GM13976 (cell line): ENCODE measurements at regions not wholly inside any gene's neighbourhood (a gene's known extent, or its start where the extent isn't known, plus 50 kb on each side); places are given as distances from the start of the nearest gene placed in this dataset.

Experiments used
- DNase-seq: peaks from one replicate; pipeline ENCODE4 v3.0.0; 2012; ENCODE audit warnings: low spot score
- in situ Hi-C: fragments of 300-500 bp; cut with MboI; formaldehyde crosslinking; loops from one replicate; pipeline ENCODE4 v1.12.0; 2022; ENCODE audit warnings: low sequenced_read_pairs, mixed read lengths, inconsistent platforms; ENCODE audit not compliant: unreplicated experiment
- TF ChIP-seq, protein P1 (sequence below): IDR thresholded peaks from 2 replicates; pipeline ENCODE4 v1.5.1; 2012; ENCODE audit warnings: borderline replicate concordance, mild to moderate bottlenecking; ENCODE audit not compliant: insufficient read depth; ENCODE audit errors: extremely low read depth, missing control alignments, control extremely low read depth

DNA sequence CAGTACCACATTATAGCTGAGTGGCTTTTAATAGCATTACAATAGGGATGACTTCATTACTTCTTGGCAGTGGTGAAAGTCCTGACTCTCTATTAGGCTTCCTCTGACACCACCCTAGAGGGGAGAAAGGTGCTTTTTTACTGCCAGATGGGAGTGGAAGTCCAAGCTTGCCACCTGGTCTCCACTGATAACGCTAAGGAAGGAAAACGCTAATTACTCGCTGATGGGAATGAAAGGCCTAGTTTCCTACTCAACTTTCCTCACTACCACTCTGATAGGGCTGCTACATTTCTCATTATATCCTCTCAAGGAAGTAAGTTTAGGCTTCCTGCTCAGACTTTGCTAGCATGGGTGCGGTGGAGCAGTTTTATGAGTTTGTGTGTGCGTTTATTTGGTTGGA, 62.3 kb upstream of the PAGE3 start:
- TF ChIP-seq, protein P1, sequence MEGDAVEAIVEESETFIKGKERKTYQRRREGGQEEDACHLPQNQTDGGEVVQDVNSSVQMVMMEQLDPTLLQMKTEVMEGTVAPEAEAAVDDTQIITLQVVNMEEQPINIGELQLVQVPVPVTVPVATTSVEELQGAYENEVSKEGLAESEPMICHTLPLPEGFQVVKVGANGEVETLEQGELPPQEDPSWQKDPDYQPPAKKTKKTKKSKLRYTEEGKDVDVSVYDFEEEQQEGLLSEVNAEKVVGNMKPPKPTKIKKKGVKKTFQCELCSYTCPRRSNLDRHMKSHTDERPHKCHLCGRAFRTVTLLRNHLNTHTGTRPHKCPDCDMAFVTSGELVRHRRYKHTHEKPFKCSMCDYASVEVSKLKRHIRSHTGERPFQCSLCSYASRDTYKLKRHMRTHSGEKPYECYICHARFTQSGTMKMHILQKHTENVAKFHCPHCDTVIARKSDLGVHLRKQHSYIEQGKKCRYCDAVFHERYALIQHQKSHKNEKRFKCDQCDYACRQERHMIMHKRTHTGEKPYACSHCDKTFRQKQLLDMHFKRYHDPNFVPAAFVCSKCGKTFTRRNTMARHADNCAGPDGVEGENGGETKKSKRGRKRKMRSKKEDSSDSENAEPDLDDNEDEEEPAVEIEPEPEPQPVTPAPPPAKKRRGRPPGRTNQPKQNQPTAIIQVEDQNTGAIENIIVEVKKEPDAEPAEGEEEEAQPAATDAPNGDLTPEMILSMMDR = no peak
- no peak for DNase-seq
- in situ Hi-C loops = no loop called here

DNA sequence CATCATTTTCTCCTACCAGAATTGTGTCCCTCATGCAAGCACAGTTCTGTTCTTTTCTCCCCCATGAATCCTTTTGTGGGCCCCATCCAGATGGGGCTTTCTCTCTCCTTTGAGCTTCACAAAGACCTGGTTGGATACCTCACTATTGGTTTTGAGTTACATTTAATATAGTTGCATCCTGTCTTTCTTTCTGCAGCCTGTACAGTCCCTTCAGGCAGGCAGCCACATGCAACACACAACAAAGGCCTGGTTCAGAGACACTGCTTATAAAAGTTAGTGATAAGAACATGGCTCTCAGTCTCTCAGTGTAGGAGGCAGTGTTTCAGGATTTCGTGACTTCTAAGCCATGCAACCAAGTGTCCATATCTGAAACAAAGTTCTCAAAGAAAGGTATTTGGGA, 70.6 kb upstream of the PAGE3 start:
- no peak for DNase-seq
- TF ChIP-seq, protein P1 = no peak
- in situ Hi-C loops = no loop called here

DNA sequence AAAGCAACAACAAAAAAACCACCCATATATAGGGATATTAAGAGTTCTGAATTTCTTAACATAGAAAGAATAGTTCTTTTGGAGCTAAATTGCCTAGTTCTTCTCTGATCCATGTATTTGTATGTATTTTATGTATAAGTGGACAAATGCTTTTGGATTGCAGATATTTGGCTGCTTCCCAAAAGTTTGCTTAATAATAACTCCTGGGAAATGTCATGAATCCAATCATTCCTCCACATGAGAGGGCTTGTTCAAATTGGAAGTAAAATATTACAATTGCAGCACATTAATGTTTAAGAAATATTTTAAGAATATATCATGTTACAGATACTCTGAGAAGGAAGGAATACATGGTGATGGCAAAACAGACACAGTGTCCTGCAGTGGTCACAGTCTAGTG, 71.5 kb upstream of the PAGE3 start:
- in situ Hi-C loops = no loop called here

DNA sequence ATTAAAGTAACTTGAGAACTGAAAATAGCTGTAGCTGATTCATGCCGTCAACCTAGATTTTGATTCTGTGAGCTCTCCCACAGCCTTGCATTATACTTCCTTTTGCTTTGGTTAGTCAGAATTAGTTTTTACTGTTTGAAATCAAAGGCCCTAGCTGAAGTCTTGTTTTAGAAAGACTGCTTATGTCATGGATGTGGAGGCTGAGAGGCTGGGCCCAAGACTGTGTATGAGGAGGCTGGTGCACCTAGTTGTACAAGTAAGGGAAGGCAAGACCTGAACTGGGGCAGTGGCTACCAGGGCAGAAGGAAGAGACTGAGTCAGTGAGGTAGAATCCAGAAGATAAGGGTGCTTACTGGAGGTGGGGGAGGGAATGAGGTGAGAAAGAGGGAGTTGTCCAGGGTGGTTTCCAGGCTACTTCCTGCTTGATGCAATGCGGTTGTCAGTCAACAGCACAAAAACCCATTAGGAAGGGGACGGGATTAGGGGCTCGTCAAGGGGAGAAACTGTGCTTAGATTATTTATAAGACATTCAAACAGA, 76.2 kb upstream of the PAGE3 start:
- in situ Hi-C loops = no loop called here
- no peak for DNase-seq
- TF ChIP-seq, protein P1 = no peak

More for the DNA sequence above, 71.5 kb upstream of the PAGE3 start:
- TF ChIP-seq, protein P1 = no peak
- DNase-seq = no peak

DNA sequence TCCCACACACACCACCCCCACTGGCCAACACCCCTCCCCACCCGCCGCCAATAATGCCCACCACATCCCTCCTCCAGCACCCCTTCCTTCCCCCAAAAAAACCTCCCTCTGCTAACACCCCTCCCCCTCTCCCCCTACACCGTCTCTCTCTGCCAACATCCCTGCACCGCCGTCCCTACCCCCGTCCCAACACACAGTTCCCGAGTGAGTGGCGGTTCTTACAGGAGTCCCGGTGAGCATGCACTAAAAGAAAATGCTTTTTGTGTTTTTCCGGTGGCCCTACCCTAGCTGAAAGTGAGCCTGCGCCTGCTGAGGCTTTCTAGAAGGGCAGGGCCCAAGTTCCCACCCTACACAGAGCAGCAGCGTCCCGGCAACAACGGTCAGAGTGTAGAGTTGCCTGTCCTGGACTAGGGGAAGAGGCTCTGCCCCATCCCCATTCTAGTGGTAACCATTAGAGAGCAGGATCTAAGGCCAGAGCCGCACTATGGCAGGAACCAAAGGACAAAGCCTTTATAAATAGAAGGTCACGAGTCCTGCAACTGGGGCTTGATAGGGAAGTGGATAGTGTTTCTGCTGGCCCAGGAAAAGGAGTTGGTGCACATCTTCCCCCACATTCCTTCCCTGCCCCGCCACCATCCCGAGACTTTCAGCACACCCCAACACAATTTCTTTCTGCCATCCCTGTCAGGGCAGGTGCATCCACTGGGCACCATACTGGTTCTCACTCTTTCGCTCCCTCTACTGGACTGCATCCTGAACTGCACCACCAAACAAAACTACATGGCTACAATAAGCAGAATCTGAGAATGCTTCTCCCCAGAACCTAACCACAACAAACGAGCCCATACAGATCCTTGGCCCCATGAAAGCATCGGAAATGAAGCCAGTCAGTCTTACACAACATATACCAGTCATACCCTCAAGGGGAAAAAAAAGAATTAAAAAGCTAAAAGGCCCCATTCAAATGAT, 78.1 kb upstream of the PAGE3 start:
- in situ Hi-C loops = no loop called here
- DNase-seq = peak; percentile 61
- TF ChIP-seq, protein P1 = peak; percentile 18

DNA sequence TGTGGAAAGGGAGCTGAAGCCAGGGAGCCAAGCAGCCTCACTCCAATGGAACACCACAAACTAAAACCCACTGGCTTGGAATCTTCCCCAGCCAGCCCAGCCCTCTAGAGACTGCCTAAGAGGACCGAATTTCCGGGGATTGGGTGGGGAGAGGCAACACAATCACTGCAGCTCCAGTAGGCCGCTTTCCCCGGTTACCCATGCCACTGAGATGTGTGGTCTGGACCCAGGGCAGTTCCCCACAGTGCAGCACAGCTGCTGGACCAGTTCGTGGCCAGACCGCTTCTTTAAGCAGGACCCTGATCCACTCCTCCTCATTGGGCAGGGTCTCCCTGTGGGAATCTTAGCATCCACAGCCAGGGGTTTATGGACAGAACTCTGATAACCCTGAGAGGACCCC, 91.9 kb upstream of the PAGE3 start:
- no peak for DNase-seq
- TF ChIP-seq, protein P1 = no peak
- in situ Hi-C loops = no loop called here
